HG03025 (cell line): ENCODE measurements at regions not wholly inside any gene's neighbourhood (a gene's known extent, or its start where the extent isn't known, plus 50 kb on each side); places are given as distances from the start of the nearest gene placed in this dataset.

ENCODE experiments used
- ATAC-seq: cut with Tn5 transposase; IDR thresholded peaks from one replicate; pipeline ENCODE4 v1.9.1; 2021; ENCODE audit warnings: mild to moderate bottlenecking, moderate library complexity; ENCODE audit not compliant: unreplicated experiment, low FRiP score

GRCh38 chr17:33750943-33751701, 458.0 kb upstream of the ASIC2 start:
- no peak for ATAC-seq

- no peak for ATAC-seq
Measured at GRCh38 chr17:33751702-33752065, 458.6 kb upstream of the ASIC2 start.

GRCh38 chr17:33753452-33753851, 460.4 kb upstream of the ASIC2 start:
- no peak for ATAC-seq

GRCh38 chr17:33756021-33756420, 462.9 kb upstream of the ASIC2 start:
- no peak for ATAC-seq

GRCh38 chr17:33765871-33766270, 472.8 kb upstream of the ASIC2 start:
- no peak for ATAC-seq

GRCh38 chr17:33766721-33767120, 473.6 kb upstream of the ASIC2 start:
- no peak for ATAC-seq

GRCh38 chr17:33769066-33769465, 476.0 kb upstream of the ASIC2 start:
- ATAC-seq, result no peak

- ATAC-seq, result no peak
Measured at GRCh38 chr17:33776304-33776703, 478.8 kb upstream of the CCL2 start.

- no peak for ATAC-seq
Measured at GRCh38 chr17:33776903-33777302, 478.2 kb upstream of the CCL2 start.

GRCh38 chr17:33777674-33778073, 477.4 kb upstream of the CCL2 start:
- no peak for ATAC-seq

GRCh38 chr17:33778505-33779233, 476.4 kb upstream of the CCL2 start:
- no peak for ATAC-seq

- no peak for ATAC-seq
Measured at GRCh38 chr17:33779234-33779591, 475.9 kb upstream of the CCL2 start.

GRCh38 chr17:33785281-33785680, 469.8 kb upstream of the CCL2 start:
- no peak for ATAC-seq

GRCh38 chr17:33786478-33786877, 468.6 kb upstream of the CCL2 start:
- no peak for ATAC-seq

- no peak for ATAC-seq
Measured at GRCh38 chr17:33789658-33790057, 465.4 kb upstream of the CCL2 start.

- no peak for ATAC-seq
Measured at GRCh38 chr17:33797181-33797580, 457.9 kb upstream of the CCL2 start.

- ATAC-seq, result no peak
Measured at GRCh38 chr17:33798308-33798707, 456.8 kb upstream of the CCL2 start.

- ATAC-seq, result no peak
Measured at GRCh38 chr17:33802349-33803198, 452.5 kb upstream of the CCL2 start.

- no peak for ATAC-seq
Measured at GRCh38 chr17:33803199-33803685, 451.8 kb upstream of the CCL2 start.

GRCh38 chr17:33803686-33804085, 451.4 kb upstream of the CCL2 start:
- no peak for ATAC-seq

- no peak for ATAC-seq
Measured at GRCh38 chr17:33804401-33804800, 450.7 kb upstream of the CCL2 start.
